Natural killer cell (primary cell): ENCODE measurements at regions not wholly inside any gene's neighbourhood (a gene's known extent, or its start where the extent isn't known, plus 50 kb on each side); places are given as distances from the start of the nearest gene placed in this dataset.

ENCODE experiments used
- ATAC-seq, 3 donors: fragments of 150-1000 bp in 2 of 3; fragments of 200-7000 bp in 1 of 3; cut with Tn5 transposase; 1 replicate in 1 of 3; 2 replicates in 2 of 3; pipeline ENCODE4 v1.10.0; 2021; ENCODE audit warnings: mild to moderate bottlenecking in 2 of 3, moderate library complexity in 2 of 3
- DNase-seq, 2 donors: peaks; one replicate each; pipeline versions ENCODE4 v3.0.0 to v3.0.0-alpha.2; 2013 to 2021; ENCODE audit warnings: mixed read lengths in 1 of 2
- H3K27ac ChIP-seq: one replicate; pipeline ENCODE4 v1.5.1; 2013; ENCODE audit warnings: mild to moderate bottlenecking, low read length
- H3K27me3 ChIP-seq: one replicate; pipeline ENCODE4 v1.6.1; 2013; ENCODE audit warnings: low read length; ENCODE audit not compliant: control insufficient read depth, insufficient read depth
- H3K36me3 ChIP-seq: one replicate; pipeline ENCODE4 v1.6.1; 2013; ENCODE audit warnings: low read length; ENCODE audit not compliant: control insufficient read depth, insufficient read depth
- H3K4me1 ChIP-seq: one replicate; pipeline ENCODE4 v1.6.1; 2013; ENCODE audit warnings: low read length; ENCODE audit not compliant: control insufficient read depth, insufficient read depth
- H3K4me3 ChIP-seq: one replicate; pipeline ENCODE4 v1.5.1; 2013; ENCODE audit warnings: low read length
- H3K9me3 ChIP-seq: one replicate; pipeline ENCODE4 v1.6.1; 2013; ENCODE audit warnings: low read length; ENCODE audit not compliant: control insufficient read depth, insufficient read depth
- H3K27ac Mint-ChIP-seq, 2 donors: one replicate each; pipeline ENCODE4 v1.8.0; 2022; ENCODE audit warnings: mild to moderate bottlenecking in 2 of 2, mixed read lengths in 2 of 2, moderate library complexity in 1 of 2
- H3K27me3 Mint-ChIP-seq, 2 donors: one replicate each; pipeline ENCODE4 v1.8.0; 2022; ENCODE audit warnings: low read depth in 2 of 2, mixed read lengths in 2 of 2
- H3K36me3 Mint-ChIP-seq: one replicate; pipeline ENCODE4 v1.8.0; 2022; ENCODE audit warnings: mixed read lengths
- H3K4me1 Mint-ChIP-seq, 2 donors: one replicate each; pipeline ENCODE4 v1.8.0; 2022; ENCODE audit warnings: mixed read lengths in 2 of 2
- H3K4me3 Mint-ChIP-seq: one replicate; pipeline ENCODE4 v1.8.0; 2022; ENCODE audit warnings: mild to moderate bottlenecking, moderate library complexity, mixed read lengths
- H3K9me3 Mint-ChIP-seq, 2 donors: one replicate each; pipeline ENCODE4 v1.8.0; 2022; ENCODE audit warnings: mixed read lengths in 2 of 2
- CTCF ChIP-seq: fragments of 200-600 bp; IDR thresholded peaks from one replicate; pipeline ENCODE4 v1.8.0; 2022; ENCODE audit warnings: antibody characterized with exemption
- WGBS: methylation state at CpG from one replicate; pipeline ENCODE4 v1.1.7; 2013; ENCODE audit warnings: missing lambda C conversion rate; ENCODE audit not compliant: insufficient coverage; 5-methylcytosine and 5-hydroxymethylcytosine counted together
- intact Hi-C: fragments of 100-400 bp; cut with micrococcal nuclease; formaldehyde crosslinking; loops from one replicate; pipeline ENCODE4 v1.14.2; 2022

- WGBS, result 56% methylated on average over 6 of the region's 6 CpGs
- no peaks in the 10 kb centered on the region for H3K4me1 Mint-ChIP-seq
- H3K36me3 Mint-ChIP-seq, result no peaks in the 10 kb centered on the region
- Histone ChIP-seq H3K4me1 (no peaks in the 10 kb centered on the region), H3K27ac (no peak overlapping the region), H3K36me3 (no peaks in the 10 kb centered on the region), H3K9me3 (no peaks in the 10 kb centered on the region), H3K27me3 (no peaks in the 10 kb centered on the region), H3K4me3 (no peak overlapping the region)
- ATAC-seq (no peak), DNase-seq (no peak)
- intact Hi-C loops, result no loop called here
- no peak overlapping the region for H3K4me3 Mint-ChIP-seq
- H3K27me3 Mint-ChIP-seq, result no peaks in the 10 kb centered on the region
- H3K27ac Mint-ChIP-seq, result no peak overlapping the region
- no peaks in the 10 kb centered on the region for H3K9me3 Mint-ChIP-seq
- no peak for TF ChIP-seq CTCF
Measured at GRCh38 chr2:19676770-19677169, 225.0 kb downstream of the TTC32 start.

- intact Hi-C loops, result no loop called here
- no peak overlapping the region for H3K4me3 ChIP-seq
- no peak for DNase-seq
- no peaks in the 10 kb centered on the region for H3K4me1 ChIP-seq
- H3K36me3 ChIP-seq, result no peaks in the 10 kb centered on the region
- H3K27me3 ChIP-seq, result no peaks in the 10 kb centered on the region
- Mint-ChIP-seq H3K27ac (no peak overlapping the region), H3K27me3 (no peaks in the 10 kb centered on the region), H3K4me1 (no peaks in the 10 kb centered on the region), H3K36me3 (no peaks in the 10 kb centered on the region), H3K4me3 (no peak overlapping the region), H3K9me3 (no peaks in the 10 kb centered on the region)
- no peak overlapping the region for H3K27ac ChIP-seq
- 84% methylated on average over 13 of the region's 13 CpGs for WGBS
- ATAC-seq, result no peak
- no peak for TF ChIP-seq CTCF
- H3K9me3 ChIP-seq, result no peaks in the 10 kb centered on the region
Measured at GRCh38 chr2:19675856-19676460, 225.8 kb downstream of the TTC32 start.

- no peak for TF ChIP-seq CTCF
- Mint-ChIP-seq H3K27me3 (no peaks in the 10 kb centered on the region), H3K36me3 (no peaks in the 10 kb centered on the region), H3K27ac (no peak overlapping the region), H3K4me3 (no peak overlapping the region), H3K4me1 (no peaks in the 10 kb centered on the region), H3K9me3 (no peaks in the 10 kb centered on the region)
- H3K9me3 ChIP-seq, result no peaks in the 10 kb centered on the region
- H3K36me3 ChIP-seq, result no peaks in the 10 kb centered on the region
- ATAC-seq (no peak), DNase-seq (no peak)
- H3K27me3 ChIP-seq, result no peaks in the 10 kb centered on the region
- 26% methylated on average over 13 of the region's 13 CpGs for WGBS
- H3K4me1 ChIP-seq, result no peaks in the 10 kb centered on the region
- H3K4me3 ChIP-seq, result no peak overlapping the region
- intact Hi-C loops, result no loop called here
- no peak overlapping the region for H3K27ac ChIP-seq
Measured at GRCh38 chr2:19675003-19675629, 226.7 kb downstream of the TTC32 start.
